ENCODE measurements at regions not wholly inside any gene's neighbourhood (a gene's known extent, or its start where the extent isn't known, plus 50 kb on each side); places are given as distances from the start of the nearest gene placed in this dataset.

GRCh38 chr6:14316651-14317386 lies 199.2 kb downstream of the CD83 start:
- no peaks in the 10 kb centered on the region for H3K9me2 ChIP-seq (replicated peaks; ENCODE audit: insufficient read depth, low read length)
- H3K27me3 ChIP-seq (ENCODE audit: low read length) = no peaks in the 10 kb centered on the region
- no peak overlapping the region for H2AFZ ChIP-seq (ENCODE audit: low read depth, low read length, severe bottlenecking)
- TF ChIP-seq CTCF (IDR thresholded peaks at IDR 0.05; ENCODE audit: insufficient read depth, low read length, poor library complexity, severe bottlenecking) (peak; percentile 20), EZH2phosphoT487 (conservative IDR thresholded peaks at IDR 0.05; ENCODE audit: low read length) (no peak)
- H3K4me3 ChIP-seq (ENCODE audit: insufficient read depth, low read length, poor library complexity, severe bottlenecking) = no peak overlapping the region
- H4K20me1 ChIP-seq (ENCODE audit: low read depth, low read length) = no peaks in the 10 kb centered on the region
- H3F3A ChIP-seq (ENCODE audit: insufficient read depth) = no peaks in the 10 kb centered on the region
- H3K9ac ChIP-seq (ENCODE audit: low read length) = no peak overlapping the region
- no peaks in the 10 kb centered on the region for H3K9me3 ChIP-seq (ENCODE audit: insufficient read depth, low read length)
- H3K36me3 ChIP-seq (ENCODE audit: low read length) = no peaks in the 10 kb centered on the region
- no peaks in the 10 kb centered on the region for H3K79me2 ChIP-seq (ENCODE audit: insufficient read depth, low read length)
- H3K27ac ChIP-seq (ENCODE audit: low read depth, low read length) = no peak overlapping the region
- H3K4me2 ChIP-seq (ENCODE audit: low read depth, low read length, poor library complexity, severe bottlenecking) = no peak overlapping the region

GRCh38 chr6:14317387-14317970 lies 199.9 kb downstream of the CD83 start:
- no peaks in the 10 kb centered on the region for H3K9me2 ChIP-seq (replicated peaks; ENCODE audit: insufficient read depth, low read length)
- H3K27me3 ChIP-seq (ENCODE audit: low read length) = no peaks in the 10 kb centered on the region
- H3K4me2 ChIP-seq (ENCODE audit: low read depth, low read length, poor library complexity, severe bottlenecking) = no peak overlapping the region
- H3K9me3 ChIP-seq (ENCODE audit: insufficient read depth, low read length) = no peaks in the 10 kb centered on the region
- no peak overlapping the region for H3K27ac ChIP-seq (ENCODE audit: low read depth, low read length)
- H3K9ac ChIP-seq (ENCODE audit: low read length) = no peak overlapping the region
- H3F3A ChIP-seq (ENCODE audit: insufficient read depth) = no peaks in the 10 kb centered on the region
- H2AFZ ChIP-seq (ENCODE audit: low read depth, low read length, severe bottlenecking) = no peak overlapping the region
- H3K4me3 ChIP-seq (ENCODE audit: insufficient read depth, low read length, poor library complexity, severe bottlenecking) = no peak overlapping the region
- no peak for TF ChIP-seq CTCF (IDR thresholded peaks at IDR 0.05; ENCODE audit: insufficient read depth, low read length, poor library complexity, severe bottlenecking)
- no peak for TF ChIP-seq EZH2phosphoT487 (conservative IDR thresholded peaks at IDR 0.05; ENCODE audit: low read length)
- H3K36me3 ChIP-seq (ENCODE audit: low read length) = no peaks in the 10 kb centered on the region
- no peaks in the 10 kb centered on the region for H3K79me2 ChIP-seq (ENCODE audit: insufficient read depth, low read length)
- H4K20me1 ChIP-seq (ENCODE audit: low read depth, low read length) = no peaks in the 10 kb centered on the region

- no peaks in the 10 kb centered on the region for H3K79me2 ChIP-seq (ENCODE audit: insufficient read depth, low read length)
- H3K4me3 ChIP-seq (ENCODE audit: insufficient read depth, low read length, poor library complexity, severe bottlenecking) = no peak overlapping the region
- TF ChIP-seq CTCF (IDR thresholded peaks at IDR 0.05; ENCODE audit: insufficient read depth, low read length, poor library complexity, severe bottlenecking) (no peak), EZH2phosphoT487 (conservative IDR thresholded peaks at IDR 0.05; ENCODE audit: low read length) (no peak)
- no peak overlapping the region for H2AFZ ChIP-seq (ENCODE audit: low read depth, low read length, severe bottlenecking)
- H3K4me2 ChIP-seq (ENCODE audit: low read depth, low read length, poor library complexity, severe bottlenecking) = no peak overlapping the region
- H3K9ac ChIP-seq (ENCODE audit: low read length) = no peak overlapping the region
- no peak overlapping the region; the same call in 1 of the 2 replicates for H3K27ac ChIP-seq (ENCODE audit: low read depth, low read length)
- no peaks in the 10 kb centered on the region for H3K27me3 ChIP-seq (ENCODE audit: low read length)
- H3K9me2 ChIP-seq (replicated peaks; ENCODE audit: insufficient read depth, low read length) = no peaks in the 10 kb centered on the region
- H3K36me3 ChIP-seq (ENCODE audit: low read length) = no peaks in the 10 kb centered on the region
- no peaks in the 10 kb centered on the region for H4K20me1 ChIP-seq (ENCODE audit: low read depth, low read length)
- no peaks in the 10 kb centered on the region for H3F3A ChIP-seq (ENCODE audit: insufficient read depth)
- no peaks in the 10 kb centered on the region for H3K9me3 ChIP-seq (ENCODE audit: insufficient read depth, low read length)
These were observed 202.8 kb downstream of the CD83 start for GRCh38 chr6:14320332-14320731.
